ENCODE measurements at regions not wholly inside any gene's neighbourhood (a gene's known extent, or its start where the extent isn't known, plus 50 kb on each side); places are given as distances from the start of the nearest gene placed in this dataset.

DNA sequence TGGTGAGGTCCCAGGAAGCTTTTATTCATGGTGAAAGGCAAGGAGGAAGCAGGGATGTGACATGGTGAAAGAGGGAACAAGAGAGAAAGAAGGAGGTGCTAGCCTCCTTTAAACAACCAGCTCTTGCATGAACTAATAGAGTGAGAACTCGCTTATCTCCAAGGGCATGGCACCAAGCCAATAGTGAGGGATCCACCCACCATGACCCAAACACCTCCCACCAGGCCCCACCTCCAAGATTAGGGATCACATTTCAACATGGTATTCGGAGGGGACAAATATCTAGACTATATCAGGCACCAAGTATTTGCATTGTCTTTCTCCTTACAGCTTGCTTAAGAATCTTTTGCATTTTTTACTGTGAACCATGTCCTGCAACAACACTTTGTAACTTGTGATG, 91.9 kb upstream of the DHRS4 start:
- H3K9ac ChIP-seq (ENCODE audit: low read depth in 1 of 2, low read length in 2 of 2): no peak overlapping the region
- H3K27me3 ChIP-seq (ENCODE audit: control insufficient read depth in 4 of 4, insufficient read depth in 4 of 4, low read length in 3 of 4): no peaks in the 10 kb centered on the region
- H3K4me1 ChIP-seq (ENCODE audit: control insufficient read depth in 4 of 4, insufficient read depth in 4 of 4, low read length in 3 of 4): no peaks in the 10 kb centered on the region
- no peak overlapping the region for H3K4me3 ChIP-seq (ENCODE audit: low read depth in 1 of 3, low read length in 3 of 3)
- H3K27ac ChIP-seq (ENCODE audit: low read depth in 1 of 2, low read length in 2 of 2): no peak overlapping the region
- TF ChIP-seq SP1 (IDR thresholded peaks at IDR 0.05) (no peak), JUND (IDR thresholded peaks at IDR 0.05) (no peak), FOXA1 (IDR thresholded peaks at IDR 0.05) (no peak), YY1 (IDR thresholded peaks at IDR 0.05) (no peak), NR2F2 (IDR thresholded peaks at IDR 0.05) (no peak), HNF4G (IDR thresholded peaks at IDR 0.05) (no peak), ZBTB33 (IDR thresholded peaks at IDR 0.05) (no peak), EGR1 (IDR thresholded peaks at IDR 0.05; ENCODE audit: low read depth in 2 of 2) (no peak), FOXA2 (IDR thresholded peaks at IDR 0.05) (no peak), TAF1 (conservative IDR thresholded peaks at IDR 0.05) (no peak), GABPA (IDR thresholded peaks at IDR 0.05 in 1 of 2, conservative IDR thresholded peaks at IDR 0.05 in 1 of 2) (no peak), RAD21 (IDR thresholded peaks at IDR 0.05) (no peak), RXRA (IDR thresholded peaks at IDR 0.05) (no peak), HNF4A (conservative IDR thresholded peaks at IDR 0.05) (no peak)
- TF ChIP-seq, protein P1, sequence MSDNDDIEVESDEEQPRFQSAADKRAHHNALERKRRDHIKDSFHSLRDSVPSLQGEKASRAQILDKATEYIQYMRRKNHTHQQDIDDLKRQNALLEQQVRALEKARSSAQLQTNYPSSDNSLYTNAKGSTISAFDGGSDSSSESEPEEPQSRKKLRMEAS (IDR thresholded peaks at IDR 0.05): no peak
- TF ChIP-seq, protein P2, sequence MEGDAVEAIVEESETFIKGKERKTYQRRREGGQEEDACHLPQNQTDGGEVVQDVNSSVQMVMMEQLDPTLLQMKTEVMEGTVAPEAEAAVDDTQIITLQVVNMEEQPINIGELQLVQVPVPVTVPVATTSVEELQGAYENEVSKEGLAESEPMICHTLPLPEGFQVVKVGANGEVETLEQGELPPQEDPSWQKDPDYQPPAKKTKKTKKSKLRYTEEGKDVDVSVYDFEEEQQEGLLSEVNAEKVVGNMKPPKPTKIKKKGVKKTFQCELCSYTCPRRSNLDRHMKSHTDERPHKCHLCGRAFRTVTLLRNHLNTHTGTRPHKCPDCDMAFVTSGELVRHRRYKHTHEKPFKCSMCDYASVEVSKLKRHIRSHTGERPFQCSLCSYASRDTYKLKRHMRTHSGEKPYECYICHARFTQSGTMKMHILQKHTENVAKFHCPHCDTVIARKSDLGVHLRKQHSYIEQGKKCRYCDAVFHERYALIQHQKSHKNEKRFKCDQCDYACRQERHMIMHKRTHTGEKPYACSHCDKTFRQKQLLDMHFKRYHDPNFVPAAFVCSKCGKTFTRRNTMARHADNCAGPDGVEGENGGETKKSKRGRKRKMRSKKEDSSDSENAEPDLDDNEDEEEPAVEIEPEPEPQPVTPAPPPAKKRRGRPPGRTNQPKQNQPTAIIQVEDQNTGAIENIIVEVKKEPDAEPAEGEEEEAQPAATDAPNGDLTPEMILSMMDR (IDR thresholded peaks at IDR 0.05; ENCODE audit: low read depth, low read length, missing input control): no peak
- TF ChIP-seq, protein P3, sequence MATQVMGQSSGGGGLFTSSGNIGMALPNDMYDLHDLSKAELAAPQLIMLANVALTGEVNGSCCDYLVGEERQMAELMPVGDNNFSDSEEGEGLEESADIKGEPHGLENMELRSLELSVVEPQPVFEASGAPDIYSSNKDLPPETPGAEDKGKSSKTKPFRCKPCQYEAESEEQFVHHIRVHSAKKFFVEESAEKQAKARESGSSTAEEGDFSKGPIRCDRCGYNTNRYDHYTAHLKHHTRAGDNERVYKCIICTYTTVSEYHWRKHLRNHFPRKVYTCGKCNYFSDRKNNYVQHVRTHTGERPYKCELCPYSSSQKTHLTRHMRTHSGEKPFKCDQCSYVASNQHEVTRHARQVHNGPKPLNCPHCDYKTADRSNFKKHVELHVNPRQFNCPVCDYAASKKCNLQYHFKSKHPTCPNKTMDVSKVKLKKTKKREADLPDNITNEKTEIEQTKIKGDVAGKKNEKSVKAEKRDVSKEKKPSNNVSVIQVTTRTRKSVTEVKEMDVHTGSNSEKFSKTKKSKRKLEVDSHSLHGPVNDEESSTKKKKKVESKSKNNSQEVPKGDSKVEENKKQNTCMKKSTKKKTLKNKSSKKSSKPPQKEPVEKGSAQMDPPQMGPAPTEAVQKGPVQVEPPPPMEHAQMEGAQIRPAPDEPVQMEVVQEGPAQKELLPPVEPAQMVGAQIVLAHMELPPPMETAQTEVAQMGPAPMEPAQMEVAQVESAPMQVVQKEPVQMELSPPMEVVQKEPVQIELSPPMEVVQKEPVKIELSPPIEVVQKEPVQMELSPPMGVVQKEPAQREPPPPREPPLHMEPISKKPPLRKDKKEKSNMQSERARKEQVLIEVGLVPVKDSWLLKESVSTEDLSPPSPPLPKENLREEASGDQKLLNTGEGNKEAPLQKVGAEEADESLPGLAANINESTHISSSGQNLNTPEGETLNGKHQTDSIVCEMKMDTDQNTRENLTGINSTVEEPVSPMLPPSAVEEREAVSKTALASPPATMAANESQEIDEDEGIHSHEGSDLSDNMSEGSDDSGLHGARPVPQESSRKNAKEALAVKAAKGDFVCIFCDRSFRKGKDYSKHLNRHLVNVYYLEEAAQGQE (IDR thresholded peaks at IDR 0.05): no peak
- TF ChIP-seq, protein P4, sequence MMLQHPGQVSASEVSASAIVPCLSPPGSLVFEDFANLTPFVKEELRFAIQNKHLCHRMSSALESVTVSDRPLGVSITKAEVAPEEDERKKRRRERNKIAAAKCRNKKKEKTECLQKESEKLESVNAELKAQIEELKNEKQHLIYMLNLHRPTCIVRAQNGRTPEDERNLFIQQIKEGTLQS (IDR thresholded peaks at IDR 0.05): no peak
- H3K36me3 ChIP-seq (ENCODE audit: control insufficient read depth in 4 of 4, insufficient read depth in 3 of 4, low read depth in 1 of 4, low read length in 3 of 4): no peaks in the 10 kb centered on the region
- no peaks in the 10 kb centered on the region for H3K9me3 ChIP-seq (ENCODE audit: control insufficient read depth in 4 of 4, low read length in 3 of 4)
- 28% methylated on average over 2 of the region's 2 CpGs for WGBS
- peak; percentile 46 for DNase-seq (ENCODE audit: low spot score)

Measured in liver (tissue), 8 donors.